Activated T-helper 2 cell treated with anti-CD3 and anti-CD28 coated beads, Interferon-gamma antibody, Interleukin-2, Interleukin-4, amounts not matched to agents 10 μg/mL and 5 μg/mL and 100 μg/mL, durations not matched to agents 14 hours and 24 hours and 36 hours (primary cell): ENCODE measurements at regions not wholly inside any gene's neighbourhood (a gene's known extent, or its start where the extent isn't known, plus 50 kb on each side); places are given as distances from the start of the nearest gene placed in this dataset.
"Not testable (repeated sequence)": the region's sequence is repeated elsewhere in the genome, so short reads cannot be mapped to it uniquely, and the experiment has no call there.

Source experiments
- DNase-seq: peaks from one replicate; pipeline ENCODE4 v3.0.0; 2021; ENCODE audit warnings: low spot score
- H3K27ac Mint-ChIP-seq: one replicate; pipeline ENCODE4 v1.8.0; 2021; ENCODE audit warnings: mixed read lengths
- H3K27me3 Mint-ChIP-seq: one replicate; pipeline ENCODE4 v1.8.0; 2021; ENCODE audit warnings: low read depth, mixed read lengths
- H3K36me3 Mint-ChIP-seq: one replicate; pipeline ENCODE4 v1.8.0; 2021; ENCODE audit warnings: low read depth, mixed read lengths
- H3K4me1 Mint-ChIP-seq: one replicate; pipeline ENCODE4 v1.8.0; 2021; ENCODE audit warnings: low read depth, mixed read lengths
- H3K4me3 Mint-ChIP-seq: one replicate; pipeline ENCODE4 v1.8.0; 2021; ENCODE audit warnings: low read depth, mild to moderate bottlenecking, moderate library complexity, mixed read lengths
- H3K9me3 Mint-ChIP-seq: one replicate; pipeline ENCODE4 v1.8.0; 2021; ENCODE audit warnings: mixed read lengths
- intact Hi-C: fragments of 100-400 bp; cut with micrococcal nuclease; formaldehyde crosslinking; loops from one replicate; pipeline ENCODE4 v1.15.1; 2023

DNA sequence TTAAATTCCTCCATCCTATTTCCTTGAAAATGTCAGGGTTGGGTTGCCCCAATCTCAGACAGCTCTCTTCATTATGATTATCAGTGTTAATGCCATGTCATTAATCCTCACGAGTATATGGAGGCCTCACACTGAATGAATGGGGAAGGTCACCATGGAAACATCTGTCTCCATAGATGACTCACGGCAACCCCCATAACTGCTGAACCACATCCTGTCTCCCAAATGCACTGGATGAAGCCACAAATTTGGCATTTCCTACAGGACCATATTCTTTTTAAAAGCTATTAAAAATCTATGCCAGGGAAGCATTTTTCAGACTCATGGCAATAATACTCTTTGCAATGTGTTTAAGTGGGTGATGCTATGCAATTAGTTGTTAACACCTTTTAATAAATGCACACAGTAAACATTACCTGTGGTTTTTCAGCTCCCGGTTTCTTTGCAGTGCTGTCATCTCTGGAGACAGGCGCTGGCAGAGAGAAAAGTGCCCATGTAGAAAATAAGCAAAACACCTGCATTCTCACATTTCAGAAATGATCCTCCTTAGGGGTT, 80.1 kb upstream of the PTPRK start:
- H3K27me3 Mint-ChIP-seq, result peaks cover 4% of the 10 kb centered on the region
- no peaks in the 10 kb centered on the region for H3K36me3 Mint-ChIP-seq
- no peak for DNase-seq
- intact Hi-C loops, result no loop called here
- peaks cover 24% of the 10 kb centered on the region for H3K4me1 Mint-ChIP-seq
- no peak overlapping the region for H3K27ac Mint-ChIP-seq
- no peaks in the 10 kb centered on the region for H3K9me3 Mint-ChIP-seq
- no peak overlapping the region for H3K4me3 Mint-ChIP-seq

DNA sequence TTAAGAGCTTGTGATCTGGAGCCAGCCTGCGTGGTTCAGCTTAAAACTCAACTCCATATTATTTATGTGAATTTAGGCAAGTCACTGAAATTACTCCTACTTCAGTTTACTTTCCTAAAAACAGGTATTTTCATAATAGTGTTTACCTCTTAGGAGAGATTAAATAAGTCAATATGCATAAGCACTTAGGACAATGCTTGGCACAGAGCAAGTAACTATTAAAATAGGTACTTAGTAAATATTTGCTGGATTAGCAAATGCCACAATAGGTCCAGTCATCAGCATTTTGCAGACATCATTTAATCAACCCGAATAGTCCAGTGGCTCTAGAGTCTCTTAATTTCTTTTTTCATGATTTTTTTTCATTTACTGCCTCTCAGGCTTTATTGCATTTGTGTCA, 78.6 kb upstream of the PTPRK start:
- H3K27me3 Mint-ChIP-seq, result peaks cover 4% of the 10 kb centered on the region
- no peak for DNase-seq
- peaks cover 24% of the 10 kb centered on the region for H3K4me1 Mint-ChIP-seq
- no peaks in the 10 kb centered on the region for H3K36me3 Mint-ChIP-seq
- intact Hi-C loops, result no loop called here
- H3K9me3 Mint-ChIP-seq, result no peaks in the 10 kb centered on the region
- no peak overlapping the region for H3K4me3 Mint-ChIP-seq
- no peak overlapping the region for H3K27ac Mint-ChIP-seq

DNA sequence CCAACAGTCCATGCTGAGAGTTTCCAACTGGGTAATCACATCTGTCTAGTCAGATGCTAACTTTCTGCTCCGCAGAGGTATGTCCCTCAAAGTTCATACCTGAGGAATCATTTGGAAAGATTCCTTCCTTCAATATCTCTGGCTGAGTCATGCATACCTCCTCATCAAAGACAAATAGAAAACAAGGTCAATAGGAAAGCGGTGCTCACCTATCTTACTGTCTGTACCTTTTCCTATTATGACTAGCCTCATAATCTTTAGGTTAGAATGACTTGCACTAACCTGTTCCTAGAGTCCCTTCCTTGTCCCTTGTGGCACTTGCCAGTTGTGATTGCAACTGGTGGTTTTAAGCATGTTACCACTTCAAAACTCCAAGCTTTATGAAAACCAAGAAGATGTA, 78.2 kb upstream of the PTPRK start:
- Mint-ChIP-seq H3K27me3 (peaks cover 2% of the 10 kb centered on the region), H3K9me3 (no peaks in the 10 kb centered on the region), H3K4me1 (peaks cover 24% of the 10 kb centered on the region), H3K27ac (no peak overlapping the region), H3K36me3 (no peaks in the 10 kb centered on the region), H3K4me3 (no peak overlapping the region)
- no peak for DNase-seq
- intact Hi-C loops, result loop anchor here (1.0 kb wide), 1 partner anchor 58 kb away; no protein-coding TSS in a partner anchor

- Mint-ChIP-seq H3K4me1 (peaks cover 24% of the 10 kb centered on the region), H3K36me3 (no peaks in the 10 kb centered on the region), H3K27me3 (peaks cover 1% of the 10 kb centered on the region), H3K27ac (no peak overlapping the region), H3K9me3 (no peaks in the 10 kb centered on the region), H3K4me3 (no peak overlapping the region)
- no peak for DNase-seq
- intact Hi-C loops, result loop anchor here (1.0 kb wide), 1 partner anchor 58 kb away; no protein-coding TSS in a partner anchor
Measured at GRCh38 chr6:128597956-128598355, 77.6 kb upstream of the PTPRK start.

- DNase-seq, result no peak
- Mint-ChIP-seq H3K27me3 (peaks cover 1% of the 10 kb centered on the region), H3K36me3 (no peaks in the 10 kb centered on the region), H3K9me3 (no peaks in the 10 kb centered on the region), H3K4me1 (peaks cover 24% of the 10 kb centered on the region), H3K27ac (no peak overlapping the region), H3K4me3 (no peak overlapping the region)
- intact Hi-C loops, result no loop called here
Measured at GRCh38 chr6:128597004-128597403, 76.6 kb upstream of the PTPRK start.

DNA sequence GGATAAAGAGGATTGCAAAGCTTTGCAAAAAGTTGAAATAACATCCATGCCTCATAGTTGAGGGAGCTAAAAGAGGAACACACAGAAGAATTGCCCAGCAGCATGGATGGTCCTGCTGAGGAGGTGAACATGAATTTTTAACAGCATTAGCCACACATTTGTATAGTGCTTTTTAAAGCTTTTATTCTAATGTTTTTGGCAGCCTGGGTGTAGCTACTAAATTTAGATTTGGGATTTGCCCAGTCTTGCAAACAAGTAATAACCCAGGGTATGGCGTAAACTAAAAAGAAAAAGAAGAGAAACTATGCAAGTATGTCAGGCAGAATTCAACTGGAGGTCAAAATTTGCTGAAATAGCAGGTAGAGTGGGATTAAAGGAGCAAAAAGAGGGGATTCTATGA, 75.1 kb upstream of the PTPRK start:
- intact Hi-C loops, result no loop called here
- no peaks in the 10 kb centered on the region for H3K9me3 Mint-ChIP-seq

GRCh38 chr6:128586095-128586494, 65.7 kb upstream of the PTPRK start:
- H3K36me3 Mint-ChIP-seq, result no peaks in the 10 kb centered on the region
- H3K4me1 Mint-ChIP-seq, result no peaks in the 10 kb centered on the region
- intact Hi-C loops, result no loop called here
- peaks cover 20% of the 10 kb centered on the region for H3K27me3 Mint-ChIP-seq
- no peaks in the 10 kb centered on the region for H3K9me3 Mint-ChIP-seq
- H3K27ac Mint-ChIP-seq, result no peak overlapping the region
- no peak for DNase-seq
- H3K4me3 Mint-ChIP-seq, result no peak overlapping the region

More for the DNA sequence above, 75.1 kb upstream of the PTPRK start:
- peaks cover 18% of the 10 kb centered on the region for H3K4me1 Mint-ChIP-seq
- no peak overlapping the region for H3K27ac Mint-ChIP-seq
- H3K4me3 Mint-ChIP-seq, result no peak overlapping the region
- DNase-seq, result no peak
- no peaks in the 10 kb centered on the region for H3K36me3 Mint-ChIP-seq
- H3K27me3 Mint-ChIP-seq, result peaks cover 5% of the 10 kb centered on the region

DNA sequence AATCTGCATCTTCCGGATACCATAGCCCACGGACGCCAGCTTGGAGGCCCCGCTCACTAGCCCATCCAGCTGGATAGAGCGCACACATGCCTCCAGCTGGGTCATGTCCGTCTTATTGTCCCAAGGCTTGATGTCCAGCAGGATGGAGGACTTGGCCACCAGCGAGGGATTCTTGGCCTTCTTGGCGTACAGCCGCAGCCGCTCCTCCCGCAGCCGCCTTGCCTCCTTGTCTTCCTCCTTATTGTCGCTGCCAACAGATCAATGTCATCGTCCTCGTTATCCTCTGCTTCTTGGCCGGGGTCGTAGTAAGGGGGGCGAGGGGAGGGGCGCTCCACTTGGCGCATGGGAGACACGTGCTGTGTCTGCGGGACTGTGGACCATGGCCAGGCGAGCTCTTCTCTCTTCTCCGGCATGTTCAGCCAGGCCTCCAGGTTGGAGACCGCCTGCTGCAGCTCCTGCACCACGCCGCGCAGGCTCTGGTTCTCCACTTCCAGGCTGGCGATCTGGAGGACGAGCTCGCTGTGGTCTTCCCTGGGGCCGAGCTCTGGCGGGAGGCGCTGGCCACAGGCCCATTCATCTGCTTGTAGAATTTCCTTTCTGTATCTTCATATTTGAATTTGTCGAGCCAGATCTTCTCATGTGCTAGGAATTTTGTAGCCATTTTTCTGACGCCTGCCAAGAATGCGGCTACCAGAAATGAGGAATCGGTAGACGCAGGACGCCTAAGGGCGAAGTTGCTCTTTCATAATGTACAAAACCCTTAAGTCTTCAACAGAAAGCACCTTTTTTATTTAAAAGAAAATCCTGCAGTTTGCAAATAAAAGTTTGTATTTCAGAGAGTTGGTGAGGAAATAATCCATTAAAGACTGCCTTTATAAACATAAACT, 60.1 kb upstream of the PTPRK start:
- intact Hi-C loops, result no loop called here
- no peak for DNase-seq
- H3K36me3 Mint-ChIP-seq, result no peaks in the 10 kb centered on the region

GRCh38 chr6:128575254-128575653, 54.9 kb upstream of the PTPRK start:
- intact Hi-C loops, DNase-seq, H3K4me3 Mint-ChIP-seq, H3K9me3 Mint-ChIP-seq, H3K4me1 Mint-ChIP-seq, H3K27ac Mint-ChIP-seq, H3K36me3 Mint-ChIP-seq: not testable (repeated sequence)
- H3K27me3 Mint-ChIP-seq, result peaks cover 13% of the 10 kb centered on the region

More for the DNA sequence above, 60.1 kb upstream of the PTPRK start:
- no peak overlapping the region for H3K4me3 Mint-ChIP-seq
- peaks cover 3% of the 10 kb centered on the region for H3K4me1 Mint-ChIP-seq
- no peak overlapping the region for H3K27ac Mint-ChIP-seq
- no peaks in the 10 kb centered on the region for H3K9me3 Mint-ChIP-seq
- H3K27me3 Mint-ChIP-seq, result peaks cover 18% of the 10 kb centered on the region

GRCh38 chr6:128574402-128574801, 54.0 kb upstream of the PTPRK start:
- Mint-ChIP-seq H3K4me1 (peaks cover 3% of the 10 kb centered on the region), H3K9me3 (no peaks in the 10 kb centered on the region), H3K27ac (no peak overlapping the region), H3K36me3 (no peaks in the 10 kb centered on the region), H3K4me3 (no peak overlapping the region), H3K27me3 (peaks cover 13% of the 10 kb centered on the region)
- intact Hi-C loops, result no loop called here
- no peak for DNase-seq

DNA sequence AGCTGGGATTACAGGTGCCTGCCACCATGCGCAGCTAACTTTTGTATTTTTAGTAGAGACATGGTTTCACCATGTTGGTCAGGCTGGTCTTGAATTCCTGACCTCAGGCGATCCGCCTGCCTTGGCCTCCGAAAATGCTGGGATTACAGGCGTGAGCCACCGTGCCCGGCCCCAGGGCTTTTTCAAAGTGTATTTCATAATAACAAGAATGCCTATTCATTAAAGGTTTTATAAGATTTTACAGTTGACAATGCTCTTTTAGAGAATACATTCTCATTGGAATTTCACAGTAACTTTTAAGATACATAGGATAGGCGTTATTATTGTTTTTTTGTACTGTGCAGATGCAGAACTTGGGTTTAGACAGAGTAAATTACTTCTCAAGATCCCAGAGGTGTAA, 52.6 kb upstream of the PTPRK start:
- Mint-ChIP-seq H3K4me1 (peaks cover 3% of the 10 kb centered on the region), H3K27me3 (peaks cover 13% of the 10 kb centered on the region), H3K4me3 (no peak overlapping the region), H3K36me3 (no peaks in the 10 kb centered on the region), H3K9me3 (no peaks in the 10 kb centered on the region), H3K27ac (no peak overlapping the region)
- no peak for DNase-seq
- intact Hi-C loops, result no loop called here

GRCh38 chr6:128572294-128572693, 51.9 kb upstream of the PTPRK start:
- Mint-ChIP-seq H3K27ac (no peak overlapping the region), H3K36me3 (no peaks in the 10 kb centered on the region), H3K4me1 (peaks cover 3% of the 10 kb centered on the region), H3K4me3 (no peak overlapping the region), H3K27me3 (peaks cover 11% of the 10 kb centered on the region), H3K9me3 (no peaks in the 10 kb centered on the region)
- no peak for DNase-seq
- intact Hi-C loops, result no loop called here

GRCh38 chr6:128570680-128571063, 50.3 kb upstream of the PTPRK start:
- intact Hi-C loops, result no loop called here
- DNase-seq, result no peak
- peaks cover 4% of the 10 kb centered on the region for H3K27me3 Mint-ChIP-seq
- no peaks in the 10 kb centered on the region for H3K36me3 Mint-ChIP-seq
- H3K4me3 Mint-ChIP-seq, result no peak overlapping the region
- no peaks in the 10 kb centered on the region for H3K9me3 Mint-ChIP-seq
- H3K27ac Mint-ChIP-seq, result no peak overlapping the region
- H3K4me1 Mint-ChIP-seq, result no peaks in the 10 kb centered on the region
